ENCODE measurements at regions not wholly inside any gene's neighbourhood (a gene's known extent, or its start where the extent isn't known, plus 50 kb on each side); places are given as distances from the start of the nearest gene placed in this dataset.

DNA sequence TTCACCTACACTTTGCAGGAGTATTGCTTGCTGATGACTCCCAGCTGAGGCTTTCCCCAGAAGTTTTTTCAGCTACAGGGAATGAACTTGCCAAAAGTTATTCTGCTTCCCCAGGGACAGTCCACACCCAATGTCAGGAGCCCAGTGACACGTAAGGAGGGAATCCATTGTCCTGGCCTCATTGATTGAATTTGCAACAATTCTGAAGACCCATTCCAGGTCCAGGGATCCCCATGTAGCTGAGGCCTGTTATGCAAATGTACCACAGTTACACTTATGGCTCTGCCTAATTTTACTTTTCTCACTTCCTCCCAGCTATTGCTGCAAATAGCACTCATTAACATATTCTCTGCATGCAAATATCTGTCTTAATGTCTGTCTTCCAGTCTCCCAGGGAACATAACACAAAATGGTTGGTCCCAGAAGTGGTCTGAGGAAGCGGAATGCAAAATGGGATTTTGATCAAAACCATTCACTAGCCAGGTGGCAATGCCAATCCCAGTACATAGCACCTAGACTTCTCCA is 113.7 kb upstream of the ACTRT1 start:
- no peak for DNase-seq (ENCODE audit: low read depth)
- no peak overlapping the region for H3K4me3 ChIP-seq (ENCODE audit: low read depth, low read length)
- TF ChIP-seq CTCF (IDR thresholded peaks at IDR 0.05; ENCODE audit: insufficient read depth, low read depth, low read length): no peak

DNA sequence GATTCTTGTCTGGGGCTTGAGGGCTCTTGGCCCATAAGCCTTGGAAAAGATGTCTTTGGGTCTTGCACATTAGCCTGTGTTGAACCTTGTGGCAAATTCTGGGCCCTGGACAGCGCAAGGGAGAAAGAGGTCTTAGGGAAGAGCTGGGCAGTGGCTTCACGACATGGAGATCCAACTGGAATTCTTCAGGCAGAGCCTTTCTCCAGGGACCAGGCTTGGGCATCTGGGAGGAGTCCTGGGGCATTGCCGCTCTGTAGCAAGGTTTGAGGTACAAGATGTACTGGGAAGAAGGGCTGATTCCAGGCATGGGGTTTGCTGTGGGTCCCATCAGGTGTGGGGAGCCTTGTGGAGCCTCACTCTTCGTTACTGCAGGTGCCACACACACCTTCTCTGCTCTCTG is 104.0 kb upstream of the ACTRT1 start:
- DNase-seq (ENCODE audit: low read depth): no peak
- no peak overlapping the region for H3K4me3 ChIP-seq (ENCODE audit: low read depth, low read length)
- no peak for TF ChIP-seq CTCF (IDR thresholded peaks at IDR 0.05; ENCODE audit: insufficient read depth, low read depth, low read length)

DNA sequence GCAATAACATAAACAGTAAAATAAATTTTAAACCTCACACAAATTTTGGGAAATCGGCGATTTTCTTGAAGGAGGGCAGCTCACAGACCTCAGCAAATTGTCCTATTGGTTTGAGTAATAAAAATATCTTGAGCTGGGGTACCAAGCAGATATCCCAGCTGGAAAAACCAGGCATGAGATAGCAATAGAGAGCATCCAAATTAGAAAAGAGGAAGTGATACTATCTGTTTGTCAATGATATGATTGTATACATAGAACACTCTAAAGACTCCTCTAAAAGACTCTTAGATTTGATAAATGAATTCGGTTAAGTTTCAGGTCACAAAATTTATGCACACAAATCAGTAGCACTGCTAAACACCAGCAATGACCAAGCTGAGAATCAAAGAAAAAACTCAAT is 90.5 kb upstream of the ACTRT1 start:
- no peak for DNase-seq (ENCODE audit: low read depth)
- no peak overlapping the region for H3K4me3 ChIP-seq (ENCODE audit: low read depth, low read length)
- TF ChIP-seq CTCF (IDR thresholded peaks at IDR 0.05; ENCODE audit: insufficient read depth, low read depth, low read length): no peak

GRCh38 chrX:128106630-128107029 is 54.4 kb upstream of the ACTRT1 start:
- no peak for DNase-seq (ENCODE audit: low read depth)
- no peak for TF ChIP-seq CTCF (IDR thresholded peaks at IDR 0.05; ENCODE audit: insufficient read depth, low read depth, low read length)
- H3K4me3 ChIP-seq (ENCODE audit: low read depth, low read length): no peak overlapping the region

- no peak for DNase-seq (ENCODE audit: low read depth)
- no peak overlapping the region for H3K4me3 ChIP-seq (ENCODE audit: low read depth, low read length)
- TF ChIP-seq CTCF (IDR thresholded peaks at IDR 0.05; ENCODE audit: insufficient read depth, low read depth, low read length): no peak
These were observed 53.5 kb upstream of the ACTRT1 start for GRCh38 chrX:128105659-128106058.

Data from fibroblast of villous mesenchyme (primary cell).